Neural progenitor cell (in vitro differentiated cells): ENCODE measurements at regions not wholly inside any gene's neighbourhood (a gene's known extent, or its start where the extent isn't known, plus 50 kb on each side); places are given as distances from the start of the nearest gene placed in this dataset.

ENCODE experiments used
- DNase-seq: peaks from one replicate; pipeline ENCODE4 v3.0.0-alpha.2; 2016; ENCODE audit warnings: low spot score
- H2AFZ ChIP-seq: fragments of 200-600 bp; sonication (generic); replicated peaks from 2 replicates; pipeline ENCODE4 v1.6.1; 2016; ENCODE audit warnings: antibody characterized with exemption
- H3F3A ChIP-seq: fragments of 200-600 bp; sonication (generic); 2 replicates; pipeline ENCODE4 v1.6.1; 2016; ENCODE audit warnings: antibody characterized with exemption, low read depth
- H3K27ac ChIP-seq: fragments of 200-600 bp; sonication (generic); 2 replicates; pipeline ENCODE4 v1.5.1; 2016; ENCODE audit warnings: mild to moderate bottlenecking
- H3K27me3 ChIP-seq: fragments of 200-600 bp; sonication (generic); 2 replicates; pipeline ENCODE4 v1.6.1; 2016; ENCODE audit warnings: mild to moderate bottlenecking, moderate library complexity
- H3K36me3 ChIP-seq: fragments of 200-600 bp; sonication (generic); 2 replicates; pipeline ENCODE4 v1.5.1; 2016
- H3K4me1 ChIP-seq: fragments of 200-600 bp; sonication (generic); 2 replicates; pipeline ENCODE4 v1.6.1; 2016; ENCODE audit warnings: mixed run types
- H3K4me2 ChIP-seq: fragments of 200-600 bp; sonication (generic); 2 replicates; pipeline ENCODE4 v1.6.1; 2016
- H3K4me3 ChIP-seq: fragments of 200-600 bp; sonication (generic); 2 replicates; pipeline ENCODE4 v1.5.1; 2016
- H3K79me2 ChIP-seq: fragments of 200-600 bp; sonication (generic); 2 replicates; pipeline ENCODE4 v1.6.1; 2016; ENCODE audit warnings: low read depth
- H3K9ac ChIP-seq: fragments of 200-600 bp; sonication (generic); 2 replicates; pipeline ENCODE4 v1.6.1; 2016
- H3K9me3 ChIP-seq: fragments of 200-600 bp; sonication (generic); 2 replicates; pipeline ENCODE4 v1.5.1; 2016; ENCODE audit warnings: low read depth
- H4K20me1 ChIP-seq: fragments of 200-600 bp; sonication (generic); 2 replicates; pipeline ENCODE4 v1.6.1; 2016; ENCODE audit warnings: low read depth
- H3K27ac Mint-ChIP-seq: 3 replicates; pipeline ENCODE4 v1.8.0; 2021; ENCODE audit warnings: mixed read lengths
- H3K27me3 Mint-ChIP-seq: 2 replicates; pipeline ENCODE4 v1.8.0; 2022; ENCODE audit warnings: low read depth, mild to moderate bottlenecking, inconsistent platforms, moderate library complexity, mixed read lengths; ENCODE audit not compliant: insufficient read depth
- H3K36me3 Mint-ChIP-seq: 3 replicates; pipeline ENCODE4 v1.8.0; 2021; ENCODE audit warnings: mixed read lengths
- H3K4me1 Mint-ChIP-seq: 3 replicates; pipeline ENCODE4 v1.8.0; 2021; ENCODE audit warnings: mixed read lengths
- H3K4me3 Mint-ChIP-seq: 3 replicates; pipeline ENCODE4 v1.8.0; 2021; ENCODE audit warnings: mild to moderate bottlenecking, moderate library complexity, mixed read lengths
- H3K9me3 Mint-ChIP-seq: 3 replicates; pipeline ENCODE4 v1.8.0; 2020; ENCODE audit warnings: mixed read lengths
- CTCF ChIP-seq: fragments of 200-600 bp; sonication (generic); IDR thresholded peaks from 2 replicates; pipeline ENCODE4 v1.5.1; 2017; ENCODE audit warnings: antibody characterized with exemption, mild to moderate bottlenecking
- EZH2 ChIP-seq: fragments of 200-600 bp; sonication (generic); IDR thresholded peaks from 2 replicates; pipeline ENCODE4 v1.6.1; 2017; ENCODE audit warnings: antibody characterized with exemption, mild to moderate bottlenecking, moderate library complexity
- EZH2phosphoT487 ChIP-seq: fragments of 200-600 bp; sonication (generic); IDR thresholded peaks from 2 replicates; pipeline ENCODE4 v1.6.1; 2017; ENCODE audit warnings: antibody characterized with exemption

- H2AFZ ChIP-seq: no peak overlapping the region
- H3K4me3 Mint-ChIP-seq: no peak overlapping the region
- no peaks in the 10 kb centered on the region for H3K36me3 ChIP-seq
- no peak for DNase-seq
- TF ChIP-seq EZH2 (no peak), EZH2phosphoT487 (no peak), CTCF (no peak)
- no peaks in the 10 kb centered on the region for H3K9me3 Mint-ChIP-seq
- no peaks in the 10 kb centered on the region for H3F3A ChIP-seq
- peaks cover 4% of the 10 kb centered on the region for H3K27me3 Mint-ChIP-seq
- peaks cover 30% of the 10 kb centered on the region for H3K4me1 Mint-ChIP-seq
- no peak overlapping the region for H3K27ac Mint-ChIP-seq
- H3K4me1 ChIP-seq: peaks cover 16% of the 10 kb centered on the region
- H3K9me3 ChIP-seq: no peaks in the 10 kb centered on the region
- no peaks in the 10 kb centered on the region for H3K27me3 ChIP-seq
- no peak overlapping the region for H3K4me3 ChIP-seq
- H3K36me3 Mint-ChIP-seq: no peaks in the 10 kb centered on the region
- no peaks in the 10 kb centered on the region for H3K79me2 ChIP-seq
- H3K27ac ChIP-seq: no peak overlapping the region
- H3K4me2 ChIP-seq: no peak overlapping the region
- H4K20me1 ChIP-seq: no peaks in the 10 kb centered on the region
- H3K9ac ChIP-seq: no peak overlapping the region
Observed at GRCh38 chr3:43962043-43962442, 271.3 kb downstream of the ABHD5 start.

GRCh38 chr3:43963208-43963607 is 272.5 kb downstream of the ABHD5 start:
- H3K4me1 Mint-ChIP-seq: peaks cover 30% of the 10 kb centered on the region
- H3K27ac Mint-ChIP-seq: no peak overlapping the region
- Histone ChIP-seq H3K79me2 (no peaks in the 10 kb centered on the region), H3K4me1 (peaks cover 15% of the 10 kb centered on the region), H3K4me3 (no peak overlapping the region), H3K9me3 (no peaks in the 10 kb centered on the region), H3K27ac (no peak overlapping the region), H3K4me2 (no peak overlapping the region), H4K20me1 (no peaks in the 10 kb centered on the region), H2AFZ (no peak overlapping the region), H3K9ac (no peak overlapping the region), H3K36me3 (no peaks in the 10 kb centered on the region), H3K27me3 (no peaks in the 10 kb centered on the region), H3F3A (no peaks in the 10 kb centered on the region)
- H3K9me3 Mint-ChIP-seq: no peaks in the 10 kb centered on the region
- no peaks in the 10 kb centered on the region for H3K36me3 Mint-ChIP-seq
- peaks cover 4% of the 10 kb centered on the region for H3K27me3 Mint-ChIP-seq
- TF ChIP-seq CTCF: no peak
- TF ChIP-seq EZH2phosphoT487: no peak
- no peak for TF ChIP-seq EZH2
- no peak overlapping the region for H3K4me3 Mint-ChIP-seq
- no peak for DNase-seq

GRCh38 chr3:43964640-43965039 is 273.9 kb downstream of the ABHD5 start:
- no peak for DNase-seq
- Histone ChIP-seq H3K4me2 (no peak overlapping the region), H2AFZ (no peak overlapping the region), H3K27ac (no peak overlapping the region), H4K20me1 (no peaks in the 10 kb centered on the region), H3K27me3 (no peaks in the 10 kb centered on the region), H3K9me3 (no peaks in the 10 kb centered on the region), H3K79me2 (no peaks in the 10 kb centered on the region), H3K9ac (no peak overlapping the region), H3F3A (no peaks in the 10 kb centered on the region), H3K36me3 (no peaks in the 10 kb centered on the region), H3K4me1 (peaks cover 2% of the 10 kb centered on the region), H3K4me3 (no peak overlapping the region)
- no peak for TF ChIP-seq EZH2
- no peak for TF ChIP-seq EZH2phosphoT487
- no peak for TF ChIP-seq CTCF
- H3K36me3 Mint-ChIP-seq: no peaks in the 10 kb centered on the region
- H3K4me1 Mint-ChIP-seq: peaks cover 22% of the 10 kb centered on the region
- H3K27me3 Mint-ChIP-seq: peaks cover 4% of the 10 kb centered on the region
- H3K27ac Mint-ChIP-seq: no peak overlapping the region
- H3K4me3 Mint-ChIP-seq: no peak overlapping the region
- no peaks in the 10 kb centered on the region for H3K9me3 Mint-ChIP-seq
